Endothelial cell of umbilical vein (primary cell): ENCODE measurements at regions not wholly inside any gene's neighbourhood (a gene's known extent, or its start where the extent isn't known, plus 50 kb on each side); places are given as distances from the start of the nearest gene placed in this dataset.

Source experiments
- BruUV-seq: library from RNA; stranded (reverse); fragments of 400-500 nt; replicated peaks from 2 replicates; lab custom pipeline; 2021; lab: Mats Ljungman, UMichigan
- CTCF ChIA-PET: fragments of 300-600, 350-600 bp; sonication (Branson Sonifier 250); formaldehyde crosslinking; loops from one replicate; lab custom pipeline; 2021; ENCODE audit warnings: antibody characterized with exemption, inconsistent platforms; lab: Charles Lee
- POLR2A ChIA-PET: fragments of 300-600, 350-600 bp; sonication (Branson Sonifier 250); formaldehyde crosslinking; loops from one replicate; lab custom pipeline; 2021; ENCODE audit warnings: antibody characterized with exemption, inconsistent platforms; lab: Charles Lee
- DNase-seq: peaks from one replicate; pipeline ENCODE4 v3.0.0-alpha.2; 2011; ENCODE audit warnings: low read depth, low spot score
- FAIRE-seq: peaks from 2 replicates; lab custom pipeline; 2011; peaks lifted over from hg19 to GRCh38; lab: Jason Lieb, UNC
- H2AFZ ChIP-seq: 2 replicates; pipeline ENCODE4 v1.6.0; 2012; ENCODE audit warnings: low read depth, low read length, control low read depth, inconsistent platforms
- H3K27ac ChIP-seq: 2 replicates; pipeline ENCODE4 v1.5.1; 2011; ENCODE audit warnings: low read depth, mild to moderate bottlenecking, control low read depth, low read length, moderate library complexity; ENCODE audit not compliant: insufficient read depth
- H3K27me3 ChIP-seq, 2 experiments: 2 replicates each; pipeline versions ENCODE4 v1.6.0 to v1.6.1; 2011; ENCODE audit warnings: low read length in 2 of 2, mixed read lengths in 1 of 2; ENCODE audit not compliant: control insufficient read depth in 2 of 2, insufficient read depth in 2 of 2
- H3K36me3 ChIP-seq, 2 experiments: 2 replicates in 1 of 2; 3 replicates in 1 of 2; pipeline ENCODE4 v1.5.1; 2011; ENCODE audit warnings: low read length in 2 of 2, mild to moderate bottlenecking in 1 of 2, moderate library complexity in 1 of 2; ENCODE audit not compliant: control insufficient read depth in 2 of 2, insufficient read depth in 2 of 2; ENCODE audit errors: extremely low read depth in 1 of 2
- H3K4me1 ChIP-seq: 3 replicates; pipeline ENCODE4 v1.5.1; 2011; ENCODE audit warnings: mild to moderate bottlenecking, low read length; ENCODE audit not compliant: control insufficient read depth, insufficient read depth; ENCODE audit errors: extremely low read depth
- H3K4me2 ChIP-seq: 2 replicates; pipeline ENCODE4 v1.6.1; 2011; ENCODE audit warnings: low read length, control low read depth, mixed read lengths; ENCODE audit not compliant: insufficient read depth
- H3K4me3 ChIP-seq, 3 experiments: fragments of 200-600 bp in 1 of 3; sonication (generic), shearing (Covaris generic) in 1 of 3; replicated peaks in 1 of 3; 2 replicates each; pipeline ENCODE4 v1.5.1; 2011 to 2016; ENCODE audit warnings: control low read depth in 3 of 3, low read length in 3 of 3, mild to moderate bottlenecking in 2 of 3, inconsistent platforms in 1 of 3, low read depth in 1 of 3, moderate library complexity in 1 of 3; ENCODE audit not compliant: insufficient read depth in 1 of 3
- H3K79me2 ChIP-seq: 2 replicates; pipeline ENCODE4 v1.6.0; 2012; ENCODE audit warnings: low read length, inconsistent platforms; ENCODE audit not compliant: control insufficient read depth, insufficient read depth
- H3K9ac ChIP-seq: replicated peaks from 2 replicates; pipeline ENCODE3; 2011; ENCODE audit warnings: low read length, control low read depth; ENCODE audit not compliant: insufficient read depth; ENCODE audit errors: extremely low read depth
- H3K9me1 ChIP-seq: replicated peaks from 3 replicates; pipeline ENCODE4 v1.6.0; 2011; ENCODE audit warnings: mild to moderate bottlenecking, low read length; ENCODE audit not compliant: control insufficient read depth, insufficient read depth; ENCODE audit errors: extremely low read depth
- H3K9me3 ChIP-seq: replicated peaks from 2 replicates; pipeline ENCODE4 v1.5.1; 2012; ENCODE audit warnings: low read length, inconsistent platforms; ENCODE audit not compliant: control insufficient read depth, insufficient read depth
- H4K20me1 ChIP-seq: replicated peaks from 2 replicates; pipeline ENCODE3; 2011; ENCODE audit warnings: mild to moderate bottlenecking, low read length; ENCODE audit not compliant: control insufficient read depth, insufficient read depth; ENCODE audit errors: extremely low read depth
- EZH2 ChIP-seq: IDR thresholded peaks from 2 replicates; pipeline ENCODE4 v1.6.1; 2012; ENCODE audit warnings: borderline replicate concordance, low read depth, mild to moderate bottlenecking, moderate library complexity, low read length, inconsistent platforms; ENCODE audit not compliant: severe bottlenecking
- FOS ChIP-seq: IDR thresholded peaks from 2 replicates; pipeline ENCODE4 v1.6.1; 2011; ENCODE audit warnings: mild to moderate bottlenecking, low read length, moderate library complexity, borderline replicate concordance; ENCODE audit not compliant: insufficient read depth
- GATA2 ChIP-seq: IDR thresholded peaks from 2 replicates; pipeline ENCODE4 v1.7.0; 2011; ENCODE audit warnings: low read depth, mild to moderate bottlenecking, moderate library complexity, mixed read lengths, low read length; ENCODE audit not compliant: insufficient read length, insufficient read depth
- JUN ChIP-seq: IDR thresholded peaks from 2 replicates; pipeline ENCODE4 v1.6.1; 2011; ENCODE audit warnings: borderline replicate concordance, low read depth; ENCODE audit not compliant: insufficient read length, insufficient read depth
- MYC ChIP-seq: IDR thresholded peaks from one replicate; pipeline ENCODE4 v1.6.1; 2011; ENCODE audit warnings: mild to moderate bottlenecking, low read depth, low read length
- POLR2A ChIP-seq: IDR thresholded peaks from 2 replicates; pipeline ENCODE4 v1.6.1; 2012; ENCODE audit warnings: low read depth, mild to moderate bottlenecking, control low read depth, low read length
- POLR2AphosphoS5 ChIP-seq: IDR thresholded peaks from 2 replicates; pipeline ENCODE4 v1.6.1; 2012; ENCODE audit warnings: low read depth, mild to moderate bottlenecking, control low read depth, low read length, moderate library complexity; ENCODE audit not compliant: insufficient read depth
- dilution Hi-C: fragments of 300-500 bp; cut with MboI; formaldehyde crosslinking; loops from one replicate; pipeline ENCODE4 v1.15.0; 2019; ENCODE audit warnings: low sequenced_read_pairs; ENCODE audit not compliant: extremely low pct_ligation_motif_present
- intact Hi-C: fragments of 100-400 bp; cut with micrococcal nuclease; formaldehyde crosslinking; loops from one replicate; pipeline ENCODE4 v1.10.0; 2022
- TF ChIP-seq, protein P1 (sequence below): IDR thresholded peaks from 2 replicates; pipeline ENCODE4 v1.6.1; 2011; ENCODE audit not compliant: insufficient read depth, insufficient read length
- TF ChIP-seq, protein P2 (sequence below), 2 donors: IDR thresholded peaks; 1 replicate in 1 of 2; 2 replicates in 1 of 2; pipeline ENCODE4 v1.5.1; 2011; ENCODE audit warnings: low read length in 2 of 2, mild to moderate bottlenecking in 2 of 2, moderate library complexity in 2 of 2, control low read depth in 1 of 2, inconsistent platforms in 1 of 2, low read depth in 1 of 2; ENCODE audit not compliant: insufficient read depth in 1 of 2; ENCODE audit errors: extremely low read depth in 1 of 2

DNA sequence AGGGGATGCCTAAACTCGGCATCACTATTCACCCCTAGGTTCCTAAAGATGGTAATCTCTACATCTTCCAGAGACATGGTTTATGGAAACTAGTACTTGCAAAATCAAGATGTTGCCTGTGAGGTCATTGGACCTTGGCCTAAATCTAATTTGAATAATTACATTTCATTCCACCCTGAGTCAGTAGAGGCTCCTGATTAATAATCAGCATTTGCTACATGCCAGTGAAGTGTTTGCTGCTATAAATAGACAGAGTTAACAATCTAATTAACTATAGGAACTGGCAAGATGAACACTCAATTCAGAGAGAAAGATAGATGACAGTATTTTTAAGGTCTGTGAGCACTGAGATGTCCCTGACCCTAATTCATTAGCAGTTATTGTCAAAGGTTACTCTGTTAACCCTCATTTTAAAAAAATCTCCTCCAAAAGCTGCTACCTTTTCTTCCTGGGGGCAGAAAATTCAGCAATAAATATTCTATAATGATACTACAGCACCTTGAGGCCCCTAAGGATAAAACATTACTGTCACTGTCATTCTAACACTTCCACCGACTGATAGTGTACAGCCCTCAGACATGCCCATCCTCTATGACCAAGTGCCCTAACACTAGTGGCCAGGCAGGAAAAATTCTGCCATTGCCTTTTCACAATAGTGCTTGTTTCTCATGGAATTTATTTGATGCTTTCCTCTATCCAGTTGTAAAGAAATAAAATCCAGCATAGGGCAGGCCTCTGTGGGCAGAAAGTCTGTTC is 65.7 kb upstream of the CCDC196 start:
- TF ChIP-seq, protein P1, sequence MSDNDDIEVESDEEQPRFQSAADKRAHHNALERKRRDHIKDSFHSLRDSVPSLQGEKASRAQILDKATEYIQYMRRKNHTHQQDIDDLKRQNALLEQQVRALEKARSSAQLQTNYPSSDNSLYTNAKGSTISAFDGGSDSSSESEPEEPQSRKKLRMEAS = no peak
- TF ChIP-seq JUN (no peak), FOS (no peak), POLR2AphosphoS5 (no peak), EZH2 (no peak), POLR2A (no peak), GATA2 (no peak), MYC (no peak)
- TF ChIP-seq, protein P2, sequence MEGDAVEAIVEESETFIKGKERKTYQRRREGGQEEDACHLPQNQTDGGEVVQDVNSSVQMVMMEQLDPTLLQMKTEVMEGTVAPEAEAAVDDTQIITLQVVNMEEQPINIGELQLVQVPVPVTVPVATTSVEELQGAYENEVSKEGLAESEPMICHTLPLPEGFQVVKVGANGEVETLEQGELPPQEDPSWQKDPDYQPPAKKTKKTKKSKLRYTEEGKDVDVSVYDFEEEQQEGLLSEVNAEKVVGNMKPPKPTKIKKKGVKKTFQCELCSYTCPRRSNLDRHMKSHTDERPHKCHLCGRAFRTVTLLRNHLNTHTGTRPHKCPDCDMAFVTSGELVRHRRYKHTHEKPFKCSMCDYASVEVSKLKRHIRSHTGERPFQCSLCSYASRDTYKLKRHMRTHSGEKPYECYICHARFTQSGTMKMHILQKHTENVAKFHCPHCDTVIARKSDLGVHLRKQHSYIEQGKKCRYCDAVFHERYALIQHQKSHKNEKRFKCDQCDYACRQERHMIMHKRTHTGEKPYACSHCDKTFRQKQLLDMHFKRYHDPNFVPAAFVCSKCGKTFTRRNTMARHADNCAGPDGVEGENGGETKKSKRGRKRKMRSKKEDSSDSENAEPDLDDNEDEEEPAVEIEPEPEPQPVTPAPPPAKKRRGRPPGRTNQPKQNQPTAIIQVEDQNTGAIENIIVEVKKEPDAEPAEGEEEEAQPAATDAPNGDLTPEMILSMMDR (IDR thresholded peaks at IDR 0.05; ENCODE audit: extremely low read depth in 1 of 2, insufficient read depth in 1 of 2, low read depth in 1 of 2, low read length in 2 of 2) = no peak
- Histone ChIP-seq H3K4me2 (no peak overlapping the region), H3K9ac (no peak overlapping the region), H2AFZ (no peak overlapping the region), H4K20me1 (no peaks in the 10 kb centered on the region), H3K4me1 (no peaks in the 10 kb centered on the region), H3K79me2 (no peaks in the 10 kb centered on the region), H3K4me3 (no peak overlapping the region), H3K27me3 (no peaks in the 10 kb centered on the region), H3K27ac (no peak overlapping the region), H3K9me1 (no peaks in the 10 kb centered on the region), H3K36me3 (no peaks in the 10 kb centered on the region), H3K9me3 (no peaks in the 10 kb centered on the region)
- ChIA-PET POLR2A (no interaction called here), CTCF (no interaction called here)
- intact Hi-C loops (no loop called here), dilution Hi-C loops (no loop called here)
- BruUV-seq = no TSS peak
- no peak for FAIRE-seq
- no peak for DNase-seq
